LNCaP clone FGC (cell line): ENCODE measurements at regions not wholly inside any gene's neighbourhood (a gene's known extent, or its start where the extent isn't known, plus 50 kb on each side); places are given as distances from the start of the nearest gene placed in this dataset.

Source experiments
- DNase-seq: peaks from one replicate; pipeline ENCODE4 v3.0.0-alpha.2; 2011; ENCODE audit warnings: low read depth
- H3K4me3 ChIP-seq: 2 replicates; pipeline ENCODE4 v1.5.1; 2011; ENCODE audit warnings: mild to moderate bottlenecking, low read depth, low read length, control low read depth
- CTCF ChIP-seq: IDR thresholded peaks from 2 replicates; pipeline ENCODE4 v1.5.1; 2012; ENCODE audit warnings: mild to moderate bottlenecking; ENCODE audit not compliant: control insufficient read depth, insufficient read depth; ENCODE audit errors: extremely low read depth

GRCh38 chr5:87872986-87873385 is 395.7 kb downstream of the TMEM161B start:
- H3K4me3 ChIP-seq, result no peak overlapping the region
- no peak for DNase-seq
- TF ChIP-seq CTCF, result no peak

- no peak for DNase-seq
- TF ChIP-seq CTCF, result no peak
Measured at GRCh38 chr5:87868792-87869191, 399.9 kb downstream of the TMEM161B start.

GRCh38 chr5:87867281-87867680 is 401.4 kb downstream of the TMEM161B start:
- no peak for DNase-seq
- H3K4me3 ChIP-seq, result no peak overlapping the region
- no peak for TF ChIP-seq CTCF

More at GRCh38 chr5:87868792-87869191, 399.9 kb downstream of the TMEM161B start:
- no peak overlapping the region for H3K4me3 ChIP-seq

GRCh38 chr5:87853541-87853940 is 415.1 kb downstream of the TMEM161B start:
- no peak for TF ChIP-seq CTCF
- no peak overlapping the region for H3K4me3 ChIP-seq
- DNase-seq, result no peak

- TF ChIP-seq CTCF, result no peak
- no peak overlapping the region for H3K4me3 ChIP-seq
- DNase-seq, result no peak
Measured at GRCh38 chr5:87851603-87852002, 417.0 kb downstream of the TMEM161B start.

GRCh38 chr5:87850843-87851242 is 417.8 kb downstream of the TMEM161B start:
- H3K4me3 ChIP-seq, result no peak overlapping the region
- no peak for TF ChIP-seq CTCF
- no peak for DNase-seq

- no peak for TF ChIP-seq CTCF
- no peak overlapping the region for H3K4me3 ChIP-seq
- DNase-seq, result no peak
Measured at GRCh38 chr5:87845734-87846133, 422.9 kb downstream of the TMEM161B start.
